GM21447 (cell line): ENCODE measurements at regions not wholly inside any gene's neighbourhood (a gene's known extent, or its start where the extent isn't known, plus 50 kb on each side); places are given as distances from the start of the nearest gene placed in this dataset.

ENCODE experiments used
- ATAC-seq: cut with Tn5 transposase; IDR thresholded peaks from one replicate; pipeline ENCODE4 v1.9.1; 2021; ENCODE audit not compliant: unreplicated experiment

- ATAC-seq = no peak
These were observed 685.2 kb upstream of the CHORDC1 start for GRCh38 chr11:90908074-90908473.

DNA sequence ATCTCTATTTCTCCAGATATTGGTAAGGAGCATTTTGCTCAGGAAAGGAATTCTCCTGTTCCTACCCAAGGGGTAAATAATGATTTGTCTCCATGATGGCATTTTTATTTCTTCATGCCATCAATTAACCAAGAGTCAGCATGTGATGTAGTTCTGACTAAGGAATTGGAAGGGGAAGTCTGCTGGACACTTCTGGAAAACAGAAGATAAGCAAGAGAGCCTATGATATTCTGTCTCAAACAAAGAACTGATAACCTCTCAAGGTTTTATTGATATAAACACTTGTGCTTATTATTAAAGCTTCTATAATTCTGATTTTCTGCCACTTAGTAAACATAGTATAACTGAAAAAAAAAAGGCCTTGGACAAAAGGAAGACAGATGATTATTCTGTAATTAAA, 673.0 kb upstream of the CHORDC1 start:
- no peak for ATAC-seq

DNA sequence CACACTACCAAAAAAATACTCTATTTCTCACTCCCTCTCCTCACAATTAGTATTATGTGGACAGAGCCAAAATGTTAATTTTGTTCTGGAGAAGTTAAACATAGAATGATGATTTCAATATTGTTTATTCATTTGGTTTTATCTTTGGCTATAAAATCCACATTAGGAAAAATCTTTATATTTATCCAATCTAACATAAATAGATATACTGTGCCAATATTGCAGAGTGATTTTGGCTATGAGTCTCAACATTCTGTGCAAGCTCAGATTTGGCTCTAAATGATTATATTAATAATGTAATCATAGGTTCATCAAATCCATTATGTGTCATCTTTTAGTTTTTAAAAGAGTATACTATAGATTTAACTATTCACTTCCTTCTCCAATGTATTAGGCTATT, 667.5 kb upstream of the CHORDC1 start:
- ATAC-seq = no peak

- ATAC-seq = no peak
These were observed 661.3 kb upstream of the CHORDC1 start for GRCh38 chr11:90884181-90884580.

DNA sequence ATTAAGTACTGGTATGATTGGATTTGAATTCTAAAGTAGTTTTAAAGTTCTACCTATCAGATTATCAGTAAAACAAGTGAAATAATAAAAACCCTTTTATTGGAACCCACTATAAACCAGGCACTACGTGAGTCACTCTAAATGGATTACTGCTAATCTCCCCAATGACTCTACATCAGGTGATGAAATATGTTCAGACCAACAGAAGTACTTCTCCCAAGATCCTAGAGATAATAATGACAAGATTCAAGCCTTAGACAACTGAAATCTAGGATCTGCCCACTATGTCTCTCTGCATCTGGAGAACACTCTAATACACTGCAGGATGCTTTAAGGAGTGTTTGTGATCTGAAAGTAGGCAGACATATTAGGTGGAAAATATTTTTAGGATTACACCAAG, 652.1 kb upstream of the CHORDC1 start:
- no peak for ATAC-seq

DNA sequence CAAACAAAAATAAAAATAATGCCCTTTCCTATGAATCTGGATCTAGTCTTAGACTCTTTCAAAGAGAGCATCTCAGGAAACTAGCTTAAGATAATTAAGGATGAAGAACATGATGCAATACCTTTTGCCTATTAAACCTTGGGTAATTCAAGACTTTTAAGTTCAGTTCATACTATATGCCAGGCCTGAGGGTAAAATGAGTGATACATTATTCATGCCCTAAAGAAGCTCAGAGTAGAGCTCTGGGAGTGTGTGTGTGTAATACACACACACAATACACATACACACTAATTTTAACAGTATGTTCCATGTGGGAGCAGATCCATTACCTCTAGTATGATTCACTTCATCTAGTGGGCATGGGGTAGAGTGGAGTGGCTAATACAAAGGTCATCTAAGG, 651.4 kb upstream of the CHORDC1 start:
- ATAC-seq = no peak

- no peak for ATAC-seq
These were observed 644.6 kb upstream of the CHORDC1 start for GRCh38 chr11:90867416-90867815.

GRCh38 chr11:90856790-90857189, 633.9 kb upstream of the CHORDC1 start:
- ATAC-seq = no peak

DNA sequence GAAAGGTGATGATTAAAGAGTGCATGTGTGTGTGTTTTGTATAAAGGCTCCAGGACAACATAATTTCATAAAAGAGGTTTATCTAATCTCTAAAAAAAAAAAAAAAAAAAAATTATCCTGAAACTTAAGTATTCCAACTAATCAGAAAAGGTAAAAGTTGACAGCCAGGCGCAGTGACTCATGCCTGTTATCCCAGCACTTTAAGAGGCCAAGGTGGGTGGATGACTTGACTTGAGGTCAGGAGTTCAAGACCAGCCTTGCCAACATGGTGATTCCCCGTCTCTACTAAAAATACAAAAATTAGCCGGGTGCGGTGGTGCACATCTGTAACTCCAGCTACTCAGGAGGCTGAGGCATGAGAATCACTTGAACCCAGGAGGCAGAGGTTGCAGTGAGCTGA, 632.7 kb upstream of the CHORDC1 start:
- ATAC-seq = no peak

- ATAC-seq = no peak
These were observed 628.3 kb upstream of the CHORDC1 start for GRCh38 chr11:90851196-90851595.

GRCh38 chr11:90849312-90849711, 626.5 kb upstream of the CHORDC1 start:
- no peak for ATAC-seq

DNA sequence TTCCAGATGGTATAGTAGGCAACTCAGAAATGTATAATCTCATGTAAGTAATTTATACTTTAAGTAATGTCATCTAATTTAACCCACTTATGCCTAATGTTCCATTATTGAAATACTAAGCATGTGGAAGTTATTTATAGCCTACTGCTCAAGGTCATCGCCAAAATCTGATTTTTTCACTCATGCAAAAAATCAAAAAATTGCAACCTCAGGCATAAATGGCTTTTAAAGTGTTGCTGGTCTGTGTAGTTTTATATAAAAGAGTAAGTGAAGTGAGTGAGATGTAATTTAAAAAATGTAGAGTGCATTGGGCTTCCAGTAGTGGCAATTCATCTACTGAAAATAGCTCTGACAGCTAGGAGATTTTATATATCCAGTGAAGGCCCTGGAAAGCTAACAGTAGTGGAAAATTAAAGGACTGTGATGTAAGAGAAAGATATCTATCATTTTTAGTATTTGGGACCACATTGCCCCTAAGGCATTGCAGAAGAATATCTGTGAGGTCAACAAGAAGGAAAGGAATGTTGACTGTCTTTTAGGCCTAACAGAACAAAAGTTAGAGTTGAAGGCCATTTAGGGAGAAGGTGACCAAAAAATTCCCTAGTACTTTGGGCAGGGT, 624.5 kb upstream of the CHORDC1 start:
- no peak for ATAC-seq

- ATAC-seq = no peak
These were observed 623.8 kb upstream of the CHORDC1 start for GRCh38 chr11:90846628-90847027.

- no peak for ATAC-seq
These were observed 623.0 kb upstream of the CHORDC1 start for GRCh38 chr11:90845799-90846198.

GRCh38 chr11:90845126-90845525, 622.3 kb upstream of the CHORDC1 start:
- no peak for ATAC-seq

- no peak for ATAC-seq
These were observed 621.2 kb upstream of the CHORDC1 start for GRCh38 chr11:90844041-90844440.

DNA sequence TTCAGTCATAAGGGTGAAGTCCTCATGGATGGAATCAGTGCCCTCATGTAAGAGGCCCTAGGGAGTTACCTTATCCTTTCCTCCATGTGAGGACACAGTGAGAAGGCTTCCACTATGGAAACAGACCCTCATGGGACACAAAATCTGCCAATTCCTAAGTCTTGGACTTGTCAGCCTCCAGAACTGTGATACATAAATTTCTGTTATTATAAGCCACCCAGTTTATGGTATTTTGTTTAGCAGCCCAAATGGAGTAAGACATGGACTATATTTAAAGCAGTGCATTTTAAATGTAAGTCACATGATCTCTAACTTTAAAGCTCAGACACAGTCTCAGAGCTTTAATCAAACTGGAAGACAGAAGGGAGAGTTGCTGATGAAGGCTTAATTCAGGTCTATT, 619.8 kb upstream of the CHORDC1 start:
- ATAC-seq = no peak

DNA sequence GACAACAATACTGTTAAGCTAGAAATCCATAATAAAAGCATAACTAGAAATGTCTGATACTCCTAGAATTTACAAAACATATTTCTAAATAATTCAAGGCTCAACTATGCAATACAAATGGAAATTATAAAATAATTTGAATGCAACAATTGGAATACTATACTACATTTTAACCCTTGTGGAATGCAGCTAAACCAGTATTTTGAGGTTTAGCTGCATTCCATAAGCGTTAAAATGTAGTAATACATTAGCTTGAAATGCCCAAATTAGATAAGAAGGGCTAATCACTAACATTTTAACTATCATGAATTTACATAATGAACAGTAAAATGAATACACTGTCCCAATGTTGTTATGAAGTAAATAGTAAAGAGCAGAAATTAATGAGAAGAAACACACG, 617.2 kb upstream of the CHORDC1 start:
- ATAC-seq = no peak

- no peak for ATAC-seq
These were observed 613.2 kb upstream of the CHORDC1 start for GRCh38 chr11:90836031-90836430.

DNA sequence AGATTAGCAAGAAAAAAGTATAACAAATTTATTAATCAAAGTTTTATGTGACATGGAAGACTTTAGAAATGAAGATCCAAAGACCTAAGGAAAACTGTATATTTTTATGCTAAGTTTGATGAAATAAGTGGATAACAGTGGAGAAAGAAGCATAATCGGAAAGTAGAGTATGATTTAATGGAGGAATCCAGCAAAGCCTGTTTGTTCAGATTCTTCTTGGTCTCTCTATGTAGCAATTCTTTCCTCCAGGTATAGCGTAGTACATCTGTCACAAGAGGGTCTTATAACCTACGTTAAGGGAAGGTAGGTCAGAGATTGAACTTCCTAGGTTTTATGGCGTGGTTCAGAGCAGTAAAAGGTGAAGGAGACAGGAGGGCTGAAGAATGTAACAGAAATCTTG, 600.6 kb upstream of the CHORDC1 start:
- ATAC-seq = no peak

DNA sequence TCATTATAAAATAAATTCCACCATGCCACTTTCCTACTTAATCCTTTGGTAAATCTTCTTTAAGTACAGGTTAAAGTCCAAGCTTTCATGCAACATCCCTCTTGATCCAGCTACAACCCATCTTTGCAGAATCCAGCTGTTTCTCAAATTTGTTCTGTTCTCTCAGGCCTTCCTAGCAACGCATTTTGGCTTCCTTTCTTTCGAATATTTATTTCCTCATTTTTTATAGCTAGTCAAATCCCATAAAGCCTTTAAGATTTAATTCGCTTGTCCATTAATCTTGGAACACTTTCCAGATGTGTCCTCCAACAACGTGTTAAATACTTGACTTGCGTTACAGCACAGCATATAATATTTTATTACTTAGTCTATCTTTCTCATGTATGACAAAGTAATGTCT, 600.1 kb upstream of the CHORDC1 start:
- ATAC-seq = no peak

DNA sequence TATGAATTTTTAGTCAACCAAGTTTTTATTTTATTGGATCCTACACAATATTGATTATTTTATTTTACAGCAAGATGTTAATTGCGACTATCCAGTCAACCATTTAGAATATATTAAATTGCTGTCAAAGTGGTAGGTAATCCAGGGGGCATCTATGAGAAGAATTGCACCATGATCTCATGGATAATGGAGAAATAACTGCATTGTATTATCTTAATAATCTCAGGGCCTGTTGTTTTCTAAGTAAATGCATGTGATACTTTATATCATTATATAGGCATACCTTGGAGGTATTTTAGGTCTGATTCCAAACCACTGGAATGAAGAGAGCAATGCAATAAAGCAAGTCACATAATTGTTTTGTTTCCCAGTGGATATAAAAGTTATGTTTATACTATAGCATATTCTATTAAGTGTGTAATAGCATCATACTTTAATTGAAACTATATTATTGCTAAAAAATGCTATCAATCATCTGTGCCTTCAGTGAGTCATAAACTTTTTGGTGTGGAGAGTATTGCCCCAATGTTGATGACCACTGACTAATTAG, 595.4 kb upstream of the CHORDC1 start:
- ATAC-seq = no peak

GRCh38 chr11:90809581-90809980, 586.7 kb upstream of the CHORDC1 start:
- ATAC-seq = no peak
